SW480 (cell line): ENCODE measurements at regions not wholly inside any gene's neighbourhood (a gene's known extent, or its start where the extent isn't known, plus 50 kb on each side); places are given as distances from the start of the nearest gene placed in this dataset.
A peak's percentile ranks its signal among the peaks of the same experiment; 100 is the strongest.

Experiments
- DNase-seq: peaks from one replicate; pipeline ENCODE4 v3.0.0-alpha.2; 2016; ENCODE audit warnings: low spot score

- no peak for DNase-seq
These were observed 298.9 kb downstream of the SHOX2 start for GRCh38 chr3:157807280-157807679.

DNA sequence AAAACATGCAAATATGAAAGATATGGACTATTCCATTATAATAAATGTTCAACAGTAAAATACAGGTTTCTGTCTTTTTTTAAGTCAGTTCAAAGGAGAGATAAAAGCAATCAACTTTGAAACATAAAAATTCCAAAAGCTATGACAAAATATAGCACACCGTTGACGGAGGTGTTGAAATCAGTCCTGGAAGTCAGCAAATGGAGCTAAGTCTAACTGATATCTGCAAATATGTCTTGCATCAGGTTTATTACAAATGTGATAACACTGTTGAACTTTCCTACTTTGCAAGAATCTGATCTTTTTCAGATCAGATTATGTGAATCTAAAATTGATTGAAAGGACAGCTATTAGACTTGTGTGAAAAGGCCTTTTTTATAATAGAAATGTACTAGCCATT is 300.7 kb downstream of the SHOX2 start:
- DNase-seq, result no peak

- no peak for DNase-seq
These were observed 291.6 kb upstream of the VEPH1 start for GRCh38 chr3:157794771-157795170.

GRCh38 chr3:157793745-157794144 is 290.5 kb upstream of the VEPH1 start:
- no peak for DNase-seq

GRCh38 chr3:157789162-157789561 is 285.9 kb upstream of the VEPH1 start:
- no peak for DNase-seq

DNA sequence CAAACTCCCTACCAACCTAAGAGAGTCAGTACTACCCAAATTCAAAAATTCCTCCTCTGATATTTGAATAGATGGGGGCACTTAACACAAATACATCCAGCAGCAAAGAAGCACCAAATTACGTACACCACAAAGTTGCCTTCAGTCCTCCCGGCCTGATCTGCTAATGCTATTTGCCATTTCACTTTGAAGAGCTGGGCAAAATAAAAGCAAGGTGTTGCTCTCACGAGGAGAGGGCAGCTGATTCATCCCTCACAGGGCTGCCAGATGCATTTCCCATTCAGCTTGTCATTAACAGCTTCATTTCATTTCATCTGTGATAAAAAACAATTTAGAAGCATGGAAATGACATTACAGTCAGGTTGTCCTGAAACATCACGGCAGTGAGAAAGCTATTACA is 283.4 kb upstream of the VEPH1 start:
- no peak for DNase-seq

- no peak for DNase-seq
These were observed 283.0 kb upstream of the VEPH1 start for GRCh38 chr3:157786211-157786610.

GRCh38 chr3:157785102-157785826 is 282.0 kb upstream of the VEPH1 start:
- peak; percentile 81 for DNase-seq

GRCh38 chr3:157782236-157782635 is 279.0 kb upstream of the VEPH1 start:
- DNase-seq, result no peak

GRCh38 chr3:157776861-157777260 is 273.6 kb upstream of the VEPH1 start:
- DNase-seq, result no peak

GRCh38 chr3:157775446-157775845 is 272.2 kb upstream of the VEPH1 start:
- no peak for DNase-seq

DNA sequence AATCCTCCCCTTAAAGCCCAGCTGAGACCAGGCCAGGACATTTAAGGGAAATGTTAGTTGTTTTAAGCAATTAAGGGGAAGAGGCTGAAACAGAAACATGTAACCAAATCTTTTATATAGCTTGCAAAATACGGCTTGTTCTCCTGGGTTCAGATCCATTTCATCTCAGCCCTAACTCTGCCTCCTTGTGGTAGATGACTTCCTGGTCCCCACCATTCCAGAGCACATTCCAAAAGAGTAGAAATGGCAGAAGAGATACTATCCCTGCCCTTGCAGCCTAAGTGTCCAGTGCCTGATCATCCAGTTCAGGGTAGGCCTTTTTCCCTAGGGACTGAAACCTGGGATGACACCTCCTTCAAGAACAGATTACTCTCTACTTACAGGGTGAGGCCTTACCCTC is 266.2 kb upstream of the VEPH1 start:
- DNase-seq, result no peak

DNA sequence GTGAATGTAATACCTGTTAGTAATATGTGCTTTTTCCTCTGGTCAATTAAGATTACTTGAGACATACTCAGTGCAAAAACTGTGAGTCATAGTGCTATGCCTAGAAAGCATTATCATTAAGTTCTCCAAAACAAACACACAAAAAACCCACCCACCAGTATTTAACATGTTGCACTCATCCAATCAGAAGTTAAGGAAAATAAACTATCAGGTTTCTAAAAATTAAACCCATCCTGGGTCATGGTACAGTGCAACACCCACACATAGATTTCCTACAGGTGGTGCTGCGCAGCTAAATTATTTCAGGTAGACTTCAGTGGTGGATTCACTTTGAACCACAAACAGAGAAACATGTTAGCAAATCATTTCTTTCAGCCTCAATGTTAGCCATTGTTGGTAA is 264.4 kb upstream of the VEPH1 start:
- no peak for DNase-seq

DNA sequence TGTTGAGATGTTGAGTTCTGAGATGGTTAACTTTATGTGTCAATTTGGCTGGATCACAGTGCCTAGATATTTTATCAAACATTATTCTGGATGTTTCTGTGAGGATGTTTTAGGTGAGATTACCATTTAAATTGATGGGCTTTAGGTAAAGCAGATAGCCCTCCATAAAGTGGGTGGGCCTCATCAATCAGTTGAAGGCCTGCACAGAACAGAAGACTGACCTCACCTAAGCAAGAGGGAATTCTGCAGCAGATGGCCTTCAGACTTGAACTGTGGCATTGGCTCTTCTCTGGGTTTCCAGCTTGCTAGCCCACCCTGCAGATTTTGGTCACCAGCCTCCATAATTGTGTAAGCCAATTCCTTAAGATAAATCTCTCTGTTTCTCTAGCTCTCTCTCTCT is 260.4 kb upstream of the VEPH1 start:
- DNase-seq, result no peak

DNA sequence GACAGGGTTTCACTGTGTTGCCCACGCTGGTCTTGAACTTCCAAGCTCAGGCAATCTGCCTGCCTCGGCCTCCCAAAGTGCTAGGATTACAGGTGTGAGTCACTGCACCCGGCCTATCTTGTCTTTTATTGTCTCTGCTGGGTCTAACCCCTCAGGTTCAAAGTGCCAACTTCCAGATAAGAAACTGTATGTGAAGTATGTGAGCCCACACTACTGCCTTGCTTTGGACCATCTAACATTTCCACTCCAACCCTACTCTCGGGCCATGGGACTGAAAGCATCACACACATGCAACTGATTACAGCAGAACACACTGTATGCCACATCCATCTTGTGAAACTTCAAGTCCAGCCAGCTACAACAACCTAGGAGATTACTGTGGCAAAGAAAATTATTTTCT is 256.1 kb upstream of the VEPH1 start:
- no peak for DNase-seq

DNA sequence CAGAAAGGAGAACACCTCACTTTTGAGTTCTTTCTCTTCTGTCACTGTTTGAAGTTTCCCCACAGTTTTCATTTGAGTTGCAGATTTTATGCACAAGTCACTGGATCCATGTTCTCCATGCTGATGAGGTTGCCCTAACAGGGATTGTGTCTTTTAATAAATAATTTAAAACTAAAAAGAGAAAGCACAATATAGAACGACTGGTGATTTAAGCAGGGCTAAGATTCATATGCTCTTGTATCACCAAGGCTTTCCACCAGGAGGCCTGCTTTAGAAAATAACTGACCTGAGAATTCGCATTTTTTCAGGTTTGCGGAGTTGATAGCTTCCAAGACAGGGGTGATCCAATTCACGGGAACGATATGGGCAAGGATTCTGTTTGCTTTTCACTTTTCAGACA is 252.0 kb upstream of the VEPH1 start:
- DNase-seq, result no peak

- no peak for DNase-seq
These were observed 251.2 kb upstream of the VEPH1 start for GRCh38 chr3:157754451-157754850.

DNA sequence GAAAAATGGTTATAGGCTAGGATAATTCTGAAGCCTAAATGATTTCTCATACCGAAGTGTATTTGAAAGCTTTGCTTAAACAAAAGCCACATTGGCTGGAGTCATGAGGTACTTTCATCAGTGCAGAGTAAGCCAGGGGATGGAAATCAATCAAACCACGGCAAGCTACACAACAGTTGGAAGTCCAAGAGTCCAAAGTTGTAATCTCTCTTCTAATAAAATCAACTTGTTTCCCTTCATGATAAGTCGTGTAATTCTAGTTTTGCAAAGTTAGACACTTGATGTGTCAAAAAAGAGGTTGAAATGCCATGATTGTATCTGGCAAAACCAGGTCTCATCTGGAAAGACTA is 250.5 kb upstream of the VEPH1 start:
- no peak for DNase-seq

- no peak for DNase-seq
These were observed 250.0 kb upstream of the VEPH1 start for GRCh38 chr3:157752956-157753786.

DNA sequence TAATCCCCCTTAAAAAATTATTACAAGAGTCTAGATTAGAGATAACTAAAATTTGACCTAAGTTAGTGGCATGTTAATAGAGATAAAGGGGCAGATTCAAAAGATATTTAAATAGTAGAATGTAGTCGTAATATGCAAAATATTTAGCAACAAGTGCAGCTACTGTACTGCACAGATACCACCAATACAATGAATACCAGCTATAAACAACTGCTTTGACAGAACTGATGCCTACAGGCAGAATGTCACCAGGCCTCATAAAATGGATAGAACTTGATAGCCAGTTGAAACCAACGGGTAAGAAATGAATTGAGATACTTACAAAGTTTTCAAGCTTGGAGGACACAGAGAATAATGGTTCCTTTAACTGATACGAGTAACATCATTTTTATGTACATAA is 249.3 kb upstream of the VEPH1 start:
- DNase-seq, result no peak

GRCh38 chr3:157751386-157751785 is 248.2 kb upstream of the VEPH1 start:
- no peak for DNase-seq

- DNase-seq, result no peak
These were observed 243.2 kb upstream of the VEPH1 start for GRCh38 chr3:157746391-157746790.

DNA sequence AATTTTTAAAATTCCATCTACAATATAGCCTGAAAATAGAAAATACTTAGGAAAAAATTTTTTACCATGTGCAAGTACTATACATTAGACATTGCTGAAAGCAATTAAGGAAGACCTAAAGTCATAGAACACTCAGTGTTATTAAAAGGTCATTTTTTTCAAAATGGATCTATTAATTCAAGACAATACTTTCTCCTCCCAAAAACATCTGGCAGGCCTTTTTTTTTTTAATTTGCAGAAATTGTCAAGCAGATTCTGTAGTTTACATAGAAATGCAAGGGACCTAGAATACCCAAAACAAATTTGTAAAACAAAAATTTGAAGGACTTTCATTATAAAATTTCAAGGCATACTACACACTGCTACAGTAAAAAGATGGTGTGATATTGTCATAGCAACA is 238.4 kb upstream of the VEPH1 start:
- DNase-seq, result no peak

GRCh38 chr3:157738441-157738840 is 235.2 kb upstream of the VEPH1 start:
- DNase-seq, result no peak
